ENCODE measurements at regions not wholly inside any gene's neighbourhood (a gene's known extent, or its start where the extent isn't known, plus 50 kb on each side); places are given as distances from the start of the nearest gene placed in this dataset.

GRCh38 chr3:74328435-74328834, 286.0 kb downstream of the CNTN3 start:
- TF ChIP-seq POLR2AphosphoS5 (IDR thresholded peaks at IDR 0.05) = no peak
- no peak for TF ChIP-seq POLR2A (IDR thresholded peaks at IDR 0.05)
- TF ChIP-seq CTCF (IDR thresholded peaks at IDR 0.05) = no peak
- TF ChIP-seq EP300 (IDR thresholded peaks at IDR 0.05) = no peak

Measured in stomach (tissue), 4 donors.